H1 (cell line): ENCODE measurements at regions not wholly inside any gene's neighbourhood (a gene's known extent, or its start where the extent isn't known, plus 50 kb on each side); places are given as distances from the start of the nearest gene placed in this dataset.

Experiments used
- RAD21 ChIP-seq, 2 experiments: IDR thresholded peaks in 1 of 2; conservative IDR thresholded peaks in 1 of 2; 2 replicates each; pipeline ENCODE4 v1.6.1; 2011; ENCODE audit warnings: low read depth in 2 of 2, low read length in 2 of 2, improper control_type of control experiment in 1 of 2, inconsistent platforms in 1 of 2, mild to moderate bottlenecking in 1 of 2, moderate library complexity in 1 of 2

GRCh38 chr13:78305171-78305570 lies 298.2 kb downstream of the POU4F1 start (continued):
- TF ChIP-seq RAD21 (IDR thresholded peaks at IDR 0.05 in 1 of 2, conservative IDR thresholded peaks at IDR 0.05 in 1 of 2; ENCODE audit: low read depth in 2 of 2, low read length in 2 of 2) = no peak
